Sigmoid colon (tissue), 6 donors: ENCODE measurements at regions not wholly inside any gene's neighbourhood (a gene's known extent, or its start where the extent isn't known, plus 50 kb on each side); places are given as distances from the start of the nearest gene placed in this dataset.

Experiments
- DNase-seq: peaks from one replicate; pipeline ENCODE4 v3.0.0-alpha.2; 2019
- H3K27ac ChIP-seq, 4 donors: fragments of 200-600 bp; sonication (generic); one replicate each; pipeline ENCODE4 v1.5.1; 2016 to 2019; ENCODE audit warnings: mild to moderate bottlenecking in 1 of 4
- H3K27me3 ChIP-seq, 3 donors: fragments of 200-600 bp; sonication (generic); one replicate each; pipeline ENCODE4 v1.5.1; 2019; ENCODE audit warnings: mild to moderate bottlenecking in 1 of 3
- H3K36me3 ChIP-seq, 4 donors: fragments of 200-600 bp; sonication (generic); one replicate each; pipeline ENCODE4 v1.5.1; 2016 to 2019
- H3K4me1 ChIP-seq, 4 donors: fragments of 200-600 bp; sonication (generic); one replicate each; pipeline ENCODE4 v1.5.1; 2017 to 2019
- H3K4me3 ChIP-seq, 4 donors: fragments of 200-600 bp; sonication (generic); one replicate each; pipeline ENCODE4 v1.5.1; 2017 to 2019; ENCODE audit warnings: mild to moderate bottlenecking in 2 of 4, moderate library complexity in 1 of 4
- H3K9me3 ChIP-seq, 4 donors: fragments of 200-600 bp in 3 of 4; sonication (generic) in 3 of 4; one replicate each; pipeline versions ENCODE4 v1.5.1 to v1.6.1; 2013 to 2019
- EP300 ChIP-seq, 4 donors: sonication (generic); formaldehyde crosslinking; IDR thresholded peaks; one replicate each; pipeline ENCODE4 v1.6.1; 2017; ENCODE audit warnings: antibody characterized with exemption in 4 of 4
- POLR2A ChIP-seq, 2 donors: fragments of 450-650 bp; IDR thresholded peaks; one replicate each; pipeline ENCODE4 v1.6.1; 2016; ENCODE audit warnings: antibody characterized with exemption in 2 of 2, mild to moderate bottlenecking in 2 of 2, moderate library complexity in 2 of 2
- POLR2AphosphoS5 ChIP-seq, 4 donors: sonication (generic); formaldehyde crosslinking; IDR thresholded peaks; one replicate each; pipeline ENCODE4 v1.6.1; 2017; ENCODE audit warnings: antibody characterized with exemption in 4 of 4
- WGBS, 2 donors: extraction: QIAGEN DNeasy Blood & Tissue Kit; methylation state at CpG; one replicate each; pipeline ENCODE4 v1.1.7; 2013; 5-methylcytosine and 5-hydroxymethylcytosine counted together
- intact Hi-C: fragments of 100-400 bp; cut with DNase I; formaldehyde crosslinking; loops from one replicate; pipeline ENCODE4 v1.15.1; 2023
- TF ChIP-seq, protein P1 (sequence below), 4 experiments: fragments of 450-650 bp in 3 of 4; fragments of 200-600 bp in 1 of 4; IDR thresholded peaks; one replicate each; pipeline ENCODE4 v1.5.1; 2016 to 2019; ENCODE audit warnings: antibody characterized with exemption in 4 of 4, mild to moderate bottlenecking in 3 of 4, moderate library complexity in 2 of 4
- donor health status: healthy with polysubstance abuse.
- donor health status: healthy.

DNA sequence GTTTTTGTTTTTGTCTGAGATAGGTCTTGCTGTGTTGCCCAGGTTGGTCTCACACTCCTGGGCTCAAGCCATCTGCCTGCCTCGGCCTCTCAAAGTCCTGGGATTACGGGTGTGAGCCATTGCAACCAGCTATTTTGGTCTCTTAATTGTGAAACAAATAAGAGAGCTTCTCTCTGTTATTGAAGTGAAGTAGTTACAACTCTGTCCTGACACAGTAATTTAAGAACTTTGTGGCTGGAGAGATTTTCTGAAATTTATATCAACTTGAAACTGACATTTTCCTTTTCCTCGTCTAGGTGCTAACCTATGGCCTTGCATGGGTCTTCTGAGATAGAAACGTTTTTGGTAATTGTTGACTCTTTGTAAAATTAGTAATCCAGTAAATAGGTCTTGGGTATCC, 122.1 kb upstream of the DOK5 start:
- TF ChIP-seq POLR2A (IDR thresholded peaks at IDR 0.05): no peak
- no peak for TF ChIP-seq POLR2AphosphoS5 (IDR thresholded peaks at IDR 0.05)
- no peak for TF ChIP-seq EP300 (IDR thresholded peaks at IDR 0.05)
- TF ChIP-seq, protein P1, sequence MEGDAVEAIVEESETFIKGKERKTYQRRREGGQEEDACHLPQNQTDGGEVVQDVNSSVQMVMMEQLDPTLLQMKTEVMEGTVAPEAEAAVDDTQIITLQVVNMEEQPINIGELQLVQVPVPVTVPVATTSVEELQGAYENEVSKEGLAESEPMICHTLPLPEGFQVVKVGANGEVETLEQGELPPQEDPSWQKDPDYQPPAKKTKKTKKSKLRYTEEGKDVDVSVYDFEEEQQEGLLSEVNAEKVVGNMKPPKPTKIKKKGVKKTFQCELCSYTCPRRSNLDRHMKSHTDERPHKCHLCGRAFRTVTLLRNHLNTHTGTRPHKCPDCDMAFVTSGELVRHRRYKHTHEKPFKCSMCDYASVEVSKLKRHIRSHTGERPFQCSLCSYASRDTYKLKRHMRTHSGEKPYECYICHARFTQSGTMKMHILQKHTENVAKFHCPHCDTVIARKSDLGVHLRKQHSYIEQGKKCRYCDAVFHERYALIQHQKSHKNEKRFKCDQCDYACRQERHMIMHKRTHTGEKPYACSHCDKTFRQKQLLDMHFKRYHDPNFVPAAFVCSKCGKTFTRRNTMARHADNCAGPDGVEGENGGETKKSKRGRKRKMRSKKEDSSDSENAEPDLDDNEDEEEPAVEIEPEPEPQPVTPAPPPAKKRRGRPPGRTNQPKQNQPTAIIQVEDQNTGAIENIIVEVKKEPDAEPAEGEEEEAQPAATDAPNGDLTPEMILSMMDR (IDR thresholded peaks at IDR 0.05): no peak
- Histone ChIP-seq H3K9me3 (no peaks in the 10 kb centered on the region), H3K4me1 (peaks cover 0 to 12% (median 0%) of the 10 kb centered on the region in 4 donors), H3K4me3 (no peak overlapping the region), H3K27ac (no peak overlapping the region), H3K27me3 (no peaks in the 10 kb centered on the region), H3K36me3 (no peaks in the 10 kb centered on the region)
- intact Hi-C loops: no loop called here
- 65 to 77% methylated on average over 4 of the region's 4 CpGs for WGBS, 2 donors
- DNase-seq: no peak

DNA sequence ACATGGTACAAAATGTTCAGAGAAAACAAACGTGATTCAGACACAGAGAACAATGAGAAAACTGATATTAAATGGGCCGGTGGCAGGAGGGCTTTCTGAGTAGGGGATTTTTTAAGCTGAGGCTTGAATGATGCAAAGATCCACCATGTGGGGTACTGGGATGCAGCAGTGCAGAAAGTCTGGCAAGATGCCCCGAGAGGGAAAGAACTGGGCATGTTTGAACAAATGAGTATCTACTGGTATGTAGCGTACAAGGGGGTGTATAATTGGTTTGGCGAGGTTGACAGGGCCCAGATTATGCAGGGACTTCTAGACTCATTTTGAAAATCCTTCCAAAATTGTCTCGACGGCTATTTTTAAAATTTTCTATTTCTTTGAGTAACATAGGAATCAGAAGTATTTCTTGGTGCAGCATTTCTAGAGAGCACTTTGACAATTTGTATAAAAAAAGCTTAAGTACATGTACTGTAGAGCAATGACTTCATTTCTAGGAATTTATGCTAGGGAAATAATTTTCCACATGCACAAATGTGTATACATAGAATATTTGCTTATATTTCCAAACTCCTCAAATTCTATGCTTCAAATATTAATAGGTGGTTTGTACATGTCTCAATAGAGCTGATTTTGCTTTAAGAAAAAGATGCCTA, 119.6 kb upstream of the DOK5 start:
- intact Hi-C loops: no loop called here
- 71 to 74% methylated on average over 7 of the region's 7 CpGs for WGBS, 2 donors
- Histone ChIP-seq H3K4me1 (peaks cover 0 to 12% (median 0%) of the 10 kb centered on the region in 4 donors), H3K9me3 (no peaks in the 10 kb centered on the region), H3K27me3 (no peaks in the 10 kb centered on the region), H3K36me3 (no peaks in the 10 kb centered on the region), H3K27ac (no peak overlapping the region), H3K4me3 (no peak overlapping the region)
- DNase-seq: no peak
- no peak for TF ChIP-seq EP300 (IDR thresholded peaks at IDR 0.05)
- TF ChIP-seq POLR2A (IDR thresholded peaks at IDR 0.05): no peak
- TF ChIP-seq, protein P1 (IDR thresholded peaks at IDR 0.05): no peak
- no peak for TF ChIP-seq POLR2AphosphoS5 (IDR thresholded peaks at IDR 0.05)

DNA sequence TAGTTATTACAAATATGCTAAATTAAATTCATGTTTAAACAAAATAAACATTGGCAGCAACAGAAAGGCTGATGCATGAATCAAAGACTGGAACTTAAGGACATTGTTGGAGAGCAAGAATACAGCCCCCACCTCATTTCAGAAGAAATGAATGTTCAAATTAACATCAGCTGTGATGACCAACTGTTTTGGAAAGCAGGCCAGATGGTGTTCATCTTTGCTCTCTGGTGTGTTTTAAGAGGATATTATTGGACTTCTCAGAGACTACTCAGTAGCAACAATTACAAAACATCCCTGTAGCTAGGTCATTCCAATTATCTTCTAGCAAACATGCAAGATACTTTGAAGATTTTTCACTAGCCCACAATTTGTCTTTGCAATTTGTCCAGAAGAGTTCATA, 118.6 kb upstream of the DOK5 start:
- Histone ChIP-seq H3K27me3 (no peaks in the 10 kb centered on the region), H3K4me1 (peaks cover 0 to 12% (median 0%) of the 10 kb centered on the region in 4 donors), H3K27ac (no peak overlapping the region), H3K4me3 (no peak overlapping the region), H3K36me3 (no peaks in the 10 kb centered on the region), H3K9me3 (no peaks in the 10 kb centered on the region)
- intact Hi-C loops: no loop called here
- TF ChIP-seq EP300 (IDR thresholded peaks at IDR 0.05) (no peak), POLR2A (IDR thresholded peaks at IDR 0.05) (no peak), POLR2AphosphoS5 (IDR thresholded peaks at IDR 0.05) (no peak)
- TF ChIP-seq, protein P1 (IDR thresholded peaks at IDR 0.05): no peak
- DNase-seq: no peak

DNA sequence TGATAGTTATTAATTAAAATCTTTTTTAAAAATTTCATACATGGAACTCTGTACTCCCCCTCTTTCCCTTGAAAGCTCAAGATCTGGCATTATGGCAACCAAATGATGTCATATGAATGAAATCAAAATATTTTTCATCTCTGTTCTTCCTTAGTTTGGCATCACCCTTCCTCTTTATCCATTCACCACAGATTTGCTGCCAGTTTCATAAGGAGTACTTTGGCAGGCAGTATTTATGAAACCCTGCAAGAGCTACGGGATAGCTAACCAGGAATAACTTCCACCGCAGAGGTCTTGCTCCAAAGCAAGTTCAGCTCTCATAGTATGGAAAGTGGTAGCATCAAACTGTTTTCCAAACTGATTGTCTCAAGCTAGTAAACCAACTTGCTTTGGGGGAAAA, 113.9 kb upstream of the DOK5 start:
- intact Hi-C loops: no loop called here
- Histone ChIP-seq H3K36me3 (no peaks in the 10 kb centered on the region), H3K27me3 (no peaks in the 10 kb centered on the region), H3K9me3 (no peaks in the 10 kb centered on the region), H3K4me3 (no peak overlapping the region), H3K27ac (no peak overlapping the region), H3K4me1 (peaks cover 0 to 6% (median 0%) of the 10 kb centered on the region in 4 donors)
- WGBS, 2 donors: 82 to 85% methylated on average over 2 of the region's 2 CpGs
- TF ChIP-seq EP300 (IDR thresholded peaks at IDR 0.05): no peak
- TF ChIP-seq POLR2AphosphoS5 (IDR thresholded peaks at IDR 0.05): no peak
- TF ChIP-seq POLR2A (IDR thresholded peaks at IDR 0.05): no peak
- TF ChIP-seq, protein P1 (IDR thresholded peaks at IDR 0.05): no peak
- DNase-seq: no peak

DNA sequence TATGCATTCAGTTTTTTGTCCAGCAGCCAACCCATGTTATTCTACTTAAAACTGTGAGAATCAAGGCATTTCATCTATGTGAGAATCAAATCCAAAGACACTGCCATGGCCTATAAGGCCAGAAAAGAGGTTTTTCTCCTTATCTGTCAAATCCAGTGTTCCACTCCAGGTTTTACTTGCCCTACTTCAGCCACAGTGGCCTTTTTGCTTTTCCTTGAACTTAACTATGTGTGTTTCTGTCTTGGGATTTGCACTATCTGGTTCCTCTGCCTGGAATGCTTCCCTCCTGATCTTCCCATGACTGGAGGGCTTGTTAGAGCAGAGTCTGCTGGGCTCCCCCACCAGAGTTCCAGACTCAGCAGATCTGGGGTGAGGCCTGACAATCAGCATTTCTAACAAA, 113.1 kb upstream of the DOK5 start:
- DNase-seq: no peak

More for the DNA sequence above, 113.1 kb upstream of the DOK5 start:
- Histone ChIP-seq H3K4me1 (no peaks in the 10 kb centered on the region), H3K27ac (no peak overlapping the region), H3K36me3 (no peaks in the 10 kb centered on the region), H3K9me3 (no peaks in the 10 kb centered on the region), H3K27me3 (no peaks in the 10 kb centered on the region), H3K4me3 (no peak overlapping the region)
- TF ChIP-seq POLR2A (IDR thresholded peaks at IDR 0.05): no peak
- intact Hi-C loops: no loop called here
